ENCODE measurements at regions not wholly inside any gene's neighbourhood (a gene's known extent, or its start where the extent isn't known, plus 50 kb on each side); places are given as distances from the start of the nearest gene placed in this dataset.

DNA sequence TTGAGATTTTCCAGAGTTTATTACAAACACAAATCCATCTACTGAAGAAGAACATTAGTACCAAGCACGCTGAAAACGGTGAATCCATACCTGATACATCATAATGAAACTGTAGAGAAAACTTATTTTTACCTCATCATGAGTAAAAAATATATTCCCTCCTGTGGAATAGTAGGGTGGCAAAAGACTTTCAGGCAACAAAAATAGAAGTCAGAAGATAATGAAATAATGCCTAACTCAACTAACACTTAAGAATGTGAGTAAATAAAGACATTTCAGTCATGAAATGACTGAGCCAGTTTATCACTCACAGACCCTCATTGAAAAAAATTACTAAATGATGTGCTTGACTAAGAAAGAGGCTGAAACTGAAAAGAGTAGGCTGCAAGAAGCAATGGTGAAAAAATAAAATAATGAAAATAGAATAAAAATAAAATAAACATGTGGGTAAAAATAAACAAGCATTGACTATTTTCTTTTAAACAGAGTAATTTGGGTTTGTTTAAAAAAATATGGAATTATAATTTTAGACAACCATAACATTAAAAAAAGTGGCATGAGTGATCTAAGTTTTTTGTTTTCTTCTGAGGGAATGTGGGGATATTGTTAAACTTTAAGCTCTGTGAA is 148.6 kb downstream of the ASCL1 start:
- TF ChIP-seq, protein P1, sequence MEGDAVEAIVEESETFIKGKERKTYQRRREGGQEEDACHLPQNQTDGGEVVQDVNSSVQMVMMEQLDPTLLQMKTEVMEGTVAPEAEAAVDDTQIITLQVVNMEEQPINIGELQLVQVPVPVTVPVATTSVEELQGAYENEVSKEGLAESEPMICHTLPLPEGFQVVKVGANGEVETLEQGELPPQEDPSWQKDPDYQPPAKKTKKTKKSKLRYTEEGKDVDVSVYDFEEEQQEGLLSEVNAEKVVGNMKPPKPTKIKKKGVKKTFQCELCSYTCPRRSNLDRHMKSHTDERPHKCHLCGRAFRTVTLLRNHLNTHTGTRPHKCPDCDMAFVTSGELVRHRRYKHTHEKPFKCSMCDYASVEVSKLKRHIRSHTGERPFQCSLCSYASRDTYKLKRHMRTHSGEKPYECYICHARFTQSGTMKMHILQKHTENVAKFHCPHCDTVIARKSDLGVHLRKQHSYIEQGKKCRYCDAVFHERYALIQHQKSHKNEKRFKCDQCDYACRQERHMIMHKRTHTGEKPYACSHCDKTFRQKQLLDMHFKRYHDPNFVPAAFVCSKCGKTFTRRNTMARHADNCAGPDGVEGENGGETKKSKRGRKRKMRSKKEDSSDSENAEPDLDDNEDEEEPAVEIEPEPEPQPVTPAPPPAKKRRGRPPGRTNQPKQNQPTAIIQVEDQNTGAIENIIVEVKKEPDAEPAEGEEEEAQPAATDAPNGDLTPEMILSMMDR (IDR thresholded peaks at IDR 0.05): no peak
- TF ChIP-seq EZH2 (IDR thresholded peaks at IDR 0.05; ENCODE audit: borderline replicate concordance, insufficient read depth, low read depth, low read length, poor library complexity, severe bottlenecking): no peak
